Gastrocnemius medialis (tissue), 4 donors: ENCODE measurements at regions not wholly inside any gene's neighbourhood (a gene's known extent, or its start where the extent isn't known, plus 50 kb on each side); places are given as distances from the start of the nearest gene placed in this dataset.

ENCODE experiments used
- ATAC-seq, 2 donors: fragments of 150-250 bp; one replicate each; pipeline ENCODE4 v1.9.1; 2016
- DNase-seq, 2 donors: peaks; one replicate each; pipeline ENCODE4 v3.0.0-alpha.2; 2019
- H3K27ac ChIP-seq, 4 donors: fragments of 200-600 bp; sonication (generic); 1 replicate in 1 of 4; 2 replicates in 3 of 4; pipeline ENCODE4 v1.5.1; 2016 to 2018; ENCODE audit warnings: mild to moderate bottlenecking in 2 of 4, moderate library complexity in 1 of 4
- H3K27me3 ChIP-seq, 3 donors: fragments of 200-600 bp; sonication (generic) in 2 of 3; 1 replicate in 1 of 3; 2 replicates in 2 of 3; pipeline versions ENCODE4 v1.5.1 to v1.6.0; 2016 to 2019; ENCODE audit warnings: mild to moderate bottlenecking in 1 of 3, moderate library complexity in 1 of 3
- H3K36me3 ChIP-seq, 2 donors: fragments of 200-600 bp; sonication (generic) in 1 of 2; one replicate each; pipeline ENCODE4 v1.5.1; 2017 to 2018
- H3K4me1 ChIP-seq, 2 donors: fragments of 200-600 bp; sonication (generic) in 1 of 2; one replicate each; pipeline ENCODE4 v1.5.1; 2016 to 2017; ENCODE audit warnings: mild to moderate bottlenecking in 2 of 2
- H3K4me3 ChIP-seq, 4 donors: fragments of 200-600 bp; sonication (generic) in 3 of 4; 1 replicate in 1 of 4; 2 replicates in 3 of 4; pipeline ENCODE4 v1.5.1; 2016 to 2019; ENCODE audit warnings: mild to moderate bottlenecking in 2 of 4
- H3K9me3 ChIP-seq, 3 donors: fragments of 200-600 bp; sonication (generic) in 2 of 3; 1 replicate in 1 of 3; 2 replicates in 2 of 3; pipeline ENCODE4 v1.5.1; 2016 to 2019
- CTCF ChIP-seq, 5 experiments: fragments of 450-650 bp in 3 of 5; fragments of 200-600 bp in 2 of 5; sonication (generic) in 2 of 5; IDR thresholded peaks in 4 of 5; conservative IDR thresholded peaks in 1 of 5; 1 replicate in 4 of 5; 2 replicates in 1 of 5; pipeline ENCODE4 v1.5.1; 2016 to 2019; ENCODE audit warnings: antibody characterized with exemption in 5 of 5, mild to moderate bottlenecking in 3 of 5, moderate library complexity in 3 of 5
- POLR2A ChIP-seq, 2 donors: fragments of 450-650 bp; IDR thresholded peaks; one replicate each; pipeline ENCODE4 v1.6.1; 2017; ENCODE audit warnings: antibody characterized with exemption in 2 of 2, mild to moderate bottlenecking in 2 of 2, moderate library complexity in 2 of 2
- in situ Hi-C, 4 donors: fragments of 200-750 bp; cut with MboI; loops; one replicate each; pipeline versions ENCODE4 v1.15.0 to v1.8.0; 2017; ENCODE audit warnings: low sequenced_read_pairs in 4 of 4
- intact Hi-C: fragments of 100-400 bp; cut with DNase I; formaldehyde crosslinking; loops from one replicate; pipeline ENCODE4 v1.15.1; 2023; ENCODE audit warnings: low total_unique reads

DNA sequence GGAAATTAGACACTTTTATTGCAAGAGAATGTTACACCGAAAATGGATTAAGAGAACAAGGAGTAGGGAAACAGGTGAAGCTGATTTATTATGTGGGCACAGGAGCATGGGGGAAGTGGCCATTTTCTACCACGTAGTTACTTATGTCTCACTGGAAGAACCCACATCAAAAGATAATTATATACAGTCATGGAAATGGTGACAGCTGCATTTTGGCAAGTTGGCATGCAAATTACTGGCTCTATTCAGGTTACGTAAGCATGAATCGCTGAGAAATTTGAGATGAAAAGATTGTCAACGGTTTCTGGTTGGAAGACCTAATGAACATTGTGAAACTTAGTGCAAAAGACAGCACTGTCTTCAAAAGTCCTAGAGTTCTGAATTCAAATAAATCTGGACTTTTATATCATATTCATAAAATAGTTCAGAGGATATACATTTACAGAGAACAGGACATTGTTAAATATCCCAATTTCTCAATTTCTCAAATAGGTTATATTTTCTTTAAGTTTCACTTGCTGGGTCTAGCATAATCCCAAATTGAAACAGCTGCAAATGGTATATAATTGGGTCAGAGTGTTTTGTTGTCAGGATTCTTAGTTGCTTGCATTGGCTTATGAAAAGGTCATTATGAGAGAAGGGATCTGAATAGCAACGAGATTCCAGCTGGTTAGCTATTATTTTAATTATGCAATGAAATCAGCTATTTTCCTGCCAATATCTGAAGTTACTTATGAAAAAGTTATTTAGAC lies 567.8 kb downstream of the ZPLD1 start:
- Histone ChIP-seq H3K27me3 (no peaks in the 10 kb centered on the region), H3K4me3 (no peak overlapping the region), H3K9me3 (no peaks in the 10 kb centered on the region), H3K27ac (no peak overlapping the region), H3K4me1 (no peaks in the 10 kb centered on the region), H3K36me3 (no peaks in the 10 kb centered on the region)
- in situ Hi-C loops: no loop called here
- no peak for DNase-seq
- TF ChIP-seq CTCF (IDR thresholded peaks at IDR 0.05 in 4 of 5, conservative IDR thresholded peaks at IDR 0.05 in 1 of 5): no peak
- TF ChIP-seq POLR2A (IDR thresholded peaks at IDR 0.05): no peak
- no peak for ATAC-seq
- intact Hi-C loops: no loop called here

- in situ Hi-C loops: no loop called here
- DNase-seq: no peak
These were observed 571.8 kb downstream of the ZPLD1 start for GRCh38 chr3:103006526-103007183.

DNA sequence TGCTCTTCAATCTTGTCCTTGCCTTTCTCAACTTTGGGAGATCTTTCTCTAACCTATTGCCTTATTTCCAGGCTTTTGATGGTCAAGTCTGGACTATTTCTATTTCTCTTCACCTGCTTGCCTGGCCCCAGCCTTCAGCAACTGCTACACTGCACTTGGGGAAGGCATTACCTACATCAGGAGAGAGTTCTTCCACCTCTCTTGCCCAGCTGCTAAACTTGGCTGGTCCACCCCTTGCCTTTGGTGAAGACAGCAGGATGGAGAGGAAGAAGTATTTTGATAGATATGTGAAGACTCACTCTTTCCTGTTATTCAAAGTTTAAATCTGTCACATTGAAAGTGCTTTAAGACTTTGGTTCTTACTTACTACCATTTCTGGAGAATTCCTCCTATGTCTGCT lies 574.8 kb downstream of the ZPLD1 start:
- Histone ChIP-seq H3K4me3 (no peak overlapping the region), H3K27me3 (no peaks in the 10 kb centered on the region), H3K36me3 (no peaks in the 10 kb centered on the region), H3K4me1 (no peaks in the 10 kb centered on the region), H3K27ac (no peak overlapping the region), H3K9me3 (no peaks in the 10 kb centered on the region)
- in situ Hi-C loops (no loop called here), intact Hi-C loops (no loop called here)
- no peak for TF ChIP-seq CTCF (IDR thresholded peaks at IDR 0.05 in 4 of 5, conservative IDR thresholded peaks at IDR 0.05 in 1 of 5)
- TF ChIP-seq POLR2A (IDR thresholded peaks at IDR 0.05): no peak
- DNase-seq (no peak), ATAC-seq (no peak)

More at GRCh38 chr3:103006526-103007183, 571.8 kb downstream of the ZPLD1 start:
- Histone ChIP-seq H3K27ac (no peak overlapping the region), H3K4me1 (no peaks in the 10 kb centered on the region), H3K4me3 (no peak overlapping the region), H3K36me3 (no peaks in the 10 kb centered on the region), H3K9me3 (no peaks in the 10 kb centered on the region), H3K27me3 (no peaks in the 10 kb centered on the region)
- ATAC-seq: no peak
- intact Hi-C loops: no loop called here
- TF ChIP-seq POLR2A (IDR thresholded peaks at IDR 0.05): no peak
- TF ChIP-seq CTCF (IDR thresholded peaks at IDR 0.05 in 4 of 5, conservative IDR thresholded peaks at IDR 0.05 in 1 of 5): no peak

- no peak for DNase-seq
- ATAC-seq: no peak
- no peaks in the 10 kb centered on the region for H3K9me3 ChIP-seq
- H3K4me3 ChIP-seq: no peak overlapping the region
- no peaks in the 10 kb centered on the region for H3K4me1 ChIP-seq
- H3K27ac ChIP-seq: no peak overlapping the region
- H3K27me3 ChIP-seq: no peaks in the 10 kb centered on the region
- H3K36me3 ChIP-seq: no peaks in the 10 kb centered on the region
- in situ Hi-C loops (no loop called here), intact Hi-C loops (no loop called here)
- TF ChIP-seq CTCF (IDR thresholded peaks at IDR 0.05 in 4 of 5, conservative IDR thresholded peaks at IDR 0.05 in 1 of 5): no peak
- TF ChIP-seq POLR2A (IDR thresholded peaks at IDR 0.05): no peak
These were observed 591.1 kb downstream of the ZPLD1 start for GRCh38 chr3:103025880-103026279.
